HG02938 (cell line): ENCODE measurements at regions not wholly inside any gene's neighbourhood (a gene's known extent, or its start where the extent isn't known, plus 50 kb on each side); places are given as distances from the start of the nearest gene placed in this dataset.
"Not testable (repeated sequence)": the region's sequence is repeated elsewhere in the genome, so short reads cannot be mapped to it uniquely, and the experiment has no call there.

Experiments
- ATAC-seq: cut with Tn5 transposase; IDR thresholded peaks from one replicate; pipeline ENCODE4 v1.9.1; 2021; ENCODE audit warnings: mild to moderate bottlenecking, moderate library complexity; ENCODE audit not compliant: unreplicated experiment

DNA sequence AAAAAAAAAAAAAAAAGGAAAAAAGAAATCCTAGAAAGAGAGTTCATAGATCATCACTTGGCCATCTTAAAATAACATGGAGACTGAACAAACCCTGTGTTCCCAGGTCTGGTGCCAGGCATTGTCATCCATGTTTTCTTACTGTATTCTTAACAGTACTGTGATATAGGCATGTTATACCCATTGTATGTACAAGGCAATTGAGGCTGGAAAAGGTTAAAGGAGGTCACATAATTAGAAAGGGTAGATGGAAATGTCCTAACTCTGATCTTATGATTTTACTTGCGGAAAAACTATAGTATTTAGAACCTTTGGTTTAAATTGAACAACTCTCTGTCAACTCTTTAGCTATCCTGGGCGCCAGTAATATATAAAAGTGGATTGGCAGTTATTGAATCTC lies 478.2 kb upstream of the RGS6 start:
- ATAC-seq: no peak

DNA sequence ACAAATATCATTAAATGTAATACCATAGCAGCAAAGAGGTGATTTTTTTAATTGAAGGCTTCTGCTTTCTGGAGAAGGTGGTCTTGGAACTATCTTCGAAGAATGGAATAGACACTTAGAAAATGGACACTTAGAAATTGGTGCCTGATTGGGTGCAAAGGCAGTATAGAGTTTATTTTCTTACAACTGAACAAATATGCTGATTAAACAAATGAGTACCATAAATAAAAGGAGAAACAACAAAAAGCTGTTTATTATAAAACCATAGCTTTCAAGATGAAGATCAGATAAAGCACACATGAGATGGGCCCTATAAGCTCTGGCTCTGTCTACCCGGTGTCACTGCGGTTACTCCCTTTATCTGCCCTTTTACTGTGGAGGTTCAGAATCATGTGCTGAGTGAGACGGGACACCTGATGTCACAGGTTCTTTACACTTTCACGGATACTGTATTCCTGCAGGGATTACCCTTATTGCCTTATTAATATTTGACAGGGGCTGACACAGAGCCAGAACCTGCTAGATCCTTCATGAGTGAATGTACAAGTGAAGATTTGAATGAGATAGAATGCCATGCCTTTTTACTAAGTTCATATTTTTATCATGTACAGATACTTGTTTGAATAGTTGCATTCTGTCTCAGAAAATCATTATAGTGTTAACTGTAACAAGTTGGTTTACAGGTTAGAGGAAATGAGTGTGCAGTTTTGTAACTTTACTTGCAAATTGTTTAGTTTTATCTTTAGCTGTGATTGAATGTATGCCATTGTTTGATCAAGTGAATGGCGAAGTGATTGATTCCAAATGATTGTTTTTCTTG lies 477.5 kb upstream of the RGS6 start:
- ATAC-seq: no peak

DNA sequence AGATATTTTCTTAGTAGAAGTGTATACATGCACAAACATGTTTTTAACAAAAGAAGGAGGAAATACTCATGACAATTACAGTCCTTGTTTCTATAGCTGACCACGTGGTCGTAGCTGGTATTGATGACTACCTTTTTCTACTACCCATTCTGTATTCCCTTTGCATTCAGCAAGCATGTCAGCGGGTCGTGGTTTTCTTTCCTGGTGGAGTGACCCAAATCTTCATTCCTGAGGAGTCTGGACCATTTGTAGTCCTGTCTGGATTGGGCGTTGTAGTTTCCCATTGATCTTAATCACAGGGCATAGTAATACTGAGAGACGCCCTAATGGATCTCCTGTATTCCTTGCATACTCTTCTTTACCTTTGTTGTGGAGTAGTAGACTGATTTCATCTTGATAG lies 472.1 kb upstream of the RGS6 start:
- ATAC-seq: no peak

DNA sequence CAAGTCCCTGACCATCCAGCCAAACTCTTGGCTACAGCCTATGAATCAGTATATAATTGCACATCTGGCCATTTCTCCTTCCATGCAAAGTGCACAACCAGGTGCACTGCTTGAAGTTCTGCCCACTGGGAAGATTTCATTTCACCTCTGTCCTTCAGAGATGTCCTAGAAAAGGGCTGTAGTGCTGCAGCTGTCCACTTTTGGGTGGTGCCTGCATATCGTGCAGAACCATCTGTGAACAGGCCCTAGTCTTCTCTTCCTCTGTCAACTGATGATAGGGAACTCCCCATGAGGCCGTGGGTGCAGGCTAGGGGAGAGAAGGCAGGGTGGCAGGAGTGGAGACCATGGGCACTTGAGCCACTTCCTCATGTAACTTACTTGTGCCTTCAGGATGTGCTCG lies 470.6 kb upstream of the RGS6 start:
- not testable (repeated sequence) for ATAC-seq

DNA sequence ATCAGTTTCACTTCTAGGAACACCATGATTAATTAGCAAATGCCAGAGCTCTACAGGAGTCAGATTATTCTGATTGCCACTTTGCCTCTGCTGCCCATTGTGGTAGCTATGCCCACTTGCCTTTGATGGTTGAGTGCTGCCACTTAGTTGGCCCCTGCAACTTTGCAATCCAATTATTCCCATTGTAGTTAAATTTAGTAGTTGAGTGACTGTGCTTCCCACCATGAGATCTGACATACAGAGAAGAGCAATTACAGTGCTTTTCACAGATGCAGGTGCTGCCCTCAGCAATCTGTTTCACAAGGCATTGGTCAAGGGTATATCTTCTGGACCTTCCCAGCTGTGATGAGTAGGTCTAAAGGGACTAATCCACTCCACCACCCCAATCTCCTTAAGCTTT lies 468.4 kb upstream of the RGS6 start:
- no peak for ATAC-seq

DNA sequence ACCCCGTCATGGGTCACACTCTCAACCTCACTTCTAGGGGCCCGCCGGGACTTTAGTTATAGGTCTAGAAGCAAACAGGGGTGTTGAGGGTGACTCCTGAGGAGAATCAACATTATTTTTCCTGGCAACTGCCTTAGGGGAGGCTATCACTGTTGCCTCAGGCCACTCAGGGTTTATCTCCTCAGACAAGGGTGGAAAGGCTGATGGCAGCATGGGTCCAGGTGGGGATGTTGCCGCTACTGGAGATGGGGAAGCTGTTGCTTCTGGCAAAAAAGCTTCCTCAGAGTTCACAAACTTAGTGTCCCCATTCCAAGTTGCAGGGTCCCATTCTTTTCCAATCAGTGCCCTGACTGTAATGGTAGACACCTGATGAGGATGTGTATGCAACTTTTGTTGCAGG lies 467.4 kb upstream of the RGS6 start:
- no peak for ATAC-seq

DNA sequence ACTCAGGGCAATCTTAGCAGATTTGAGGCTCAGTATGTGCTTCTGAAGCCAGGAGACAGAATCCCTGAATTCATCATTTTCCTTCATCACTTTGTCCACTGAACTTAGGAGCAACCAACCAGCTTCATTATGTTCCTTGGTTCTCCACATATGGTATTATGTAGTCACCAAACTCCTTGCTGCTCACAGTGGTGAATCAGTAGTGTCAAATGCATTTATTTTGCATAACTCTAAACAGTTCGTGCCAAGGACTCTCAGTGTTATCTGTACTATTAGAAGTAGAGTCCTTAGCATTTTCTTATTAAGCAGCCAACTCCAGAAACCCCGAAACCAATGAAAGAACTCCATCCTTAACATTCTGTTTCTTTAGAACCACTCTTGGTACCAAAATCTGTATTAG lies 466.9 kb upstream of the RGS6 start:
- no peak for ATAC-seq

DNA sequence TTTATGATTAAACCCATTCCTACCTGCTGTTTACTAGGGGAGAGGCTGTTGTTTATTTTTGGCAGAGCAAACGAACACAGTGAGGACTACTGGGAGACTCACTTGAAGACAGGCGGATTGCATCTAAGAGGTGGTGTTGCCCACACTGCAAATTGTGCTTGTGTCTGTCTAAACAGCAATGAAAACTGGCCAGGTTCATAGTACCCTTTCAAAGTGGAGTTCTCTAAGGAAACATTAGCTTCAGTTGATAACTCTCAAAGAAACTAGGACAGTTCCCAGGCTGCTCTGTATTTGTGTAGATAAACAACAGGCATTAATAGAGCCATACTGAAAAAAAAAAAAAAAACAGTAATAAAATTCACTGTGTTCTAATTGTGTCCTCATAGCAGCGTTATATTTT lies 466.0 kb upstream of the RGS6 start:
- ATAC-seq: no peak

DNA sequence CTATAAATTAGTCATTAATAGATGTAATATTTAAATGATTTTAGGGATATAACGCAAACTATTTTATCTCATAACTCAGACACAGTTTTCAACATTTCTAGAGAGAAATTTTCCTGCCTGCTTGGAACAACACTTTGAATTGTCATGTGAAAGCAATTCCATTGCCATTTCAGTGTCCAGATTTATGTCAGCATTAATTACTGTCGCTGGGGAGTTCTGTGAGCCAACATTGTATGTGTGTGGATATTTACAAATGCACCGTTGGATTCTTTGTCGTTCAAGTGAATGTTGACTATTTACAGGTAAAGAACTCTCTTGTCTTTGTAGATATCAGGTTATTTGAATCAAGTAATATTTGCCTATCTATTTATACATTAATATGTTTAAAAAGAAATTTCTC lies 465.3 kb upstream of the RGS6 start:
- no peak for ATAC-seq

DNA sequence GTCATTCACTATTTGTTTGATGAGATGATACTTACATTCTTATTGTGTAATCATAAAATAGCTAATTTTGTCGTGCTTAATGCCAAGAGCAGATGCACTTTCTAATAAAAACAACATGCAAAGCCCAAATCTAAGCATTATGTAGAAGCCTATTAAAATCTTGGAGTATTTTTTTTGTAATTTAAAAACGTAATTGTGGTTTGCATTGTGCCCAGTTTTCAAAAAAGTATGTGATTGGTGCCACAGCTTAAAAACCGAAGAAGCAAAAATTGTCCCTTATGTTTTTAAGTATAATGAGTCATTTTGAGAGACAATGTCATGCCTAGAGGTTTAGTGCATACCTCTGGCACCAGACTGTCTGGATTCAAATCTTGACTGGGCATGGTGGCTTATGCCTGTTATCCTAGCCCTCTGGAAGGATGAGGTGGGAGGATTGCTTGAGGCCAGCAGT lies 464.8 kb upstream of the RGS6 start:
- no peak for ATAC-seq

DNA sequence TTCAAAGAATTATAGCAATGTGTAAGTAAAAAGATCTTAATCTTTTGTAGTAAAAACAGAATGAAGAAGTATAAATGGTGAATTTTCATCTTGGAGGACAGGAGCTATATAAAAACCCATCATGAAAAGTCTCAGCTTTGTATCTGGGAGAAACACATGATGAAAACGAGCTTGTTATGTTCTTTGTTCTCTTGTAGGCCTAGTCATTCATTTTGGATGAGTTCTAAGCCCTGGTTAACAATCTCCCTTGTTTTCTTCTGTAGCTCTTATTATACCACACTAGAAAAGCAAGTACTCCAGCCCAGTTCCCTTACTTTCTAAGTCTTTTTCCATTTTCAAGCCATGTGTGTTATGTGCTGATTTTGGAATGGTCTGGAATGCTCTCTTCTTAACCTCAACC lies 463.5 kb upstream of the RGS6 start:
- ATAC-seq: no peak

DNA sequence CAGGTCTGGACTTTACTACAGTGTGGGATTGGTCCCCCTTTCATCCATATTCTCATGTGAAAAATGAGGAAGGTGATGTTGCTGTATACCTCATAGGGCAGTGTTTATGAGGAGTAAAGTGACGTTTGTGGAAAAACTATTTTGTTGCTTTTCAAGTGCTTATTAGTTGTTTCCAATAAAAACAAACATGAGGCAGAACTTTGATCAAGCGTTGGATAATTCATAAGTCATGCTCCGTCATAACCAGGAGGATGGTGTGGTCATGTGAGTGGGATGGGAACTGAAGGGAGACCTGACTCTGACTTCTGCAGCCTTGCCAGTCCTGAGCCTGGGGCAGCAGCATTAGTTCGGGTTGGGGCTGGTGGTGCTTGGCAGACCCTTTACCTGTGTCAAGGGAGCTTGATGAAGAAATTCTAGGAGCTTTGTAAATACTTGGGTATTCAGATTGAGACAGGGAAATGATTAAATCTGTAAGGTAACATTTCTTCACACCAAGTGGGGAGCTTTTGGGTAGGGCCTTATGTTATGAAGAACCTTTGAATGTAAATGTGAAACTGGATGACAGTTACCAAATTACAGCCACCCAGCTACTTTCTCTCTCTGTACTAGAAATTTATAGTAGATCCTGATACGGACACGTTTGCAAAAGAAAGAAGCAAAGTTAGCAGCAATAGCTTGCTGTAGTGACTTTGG lies 462.4 kb upstream of the RGS6 start:
- ATAC-seq: no peak

DNA sequence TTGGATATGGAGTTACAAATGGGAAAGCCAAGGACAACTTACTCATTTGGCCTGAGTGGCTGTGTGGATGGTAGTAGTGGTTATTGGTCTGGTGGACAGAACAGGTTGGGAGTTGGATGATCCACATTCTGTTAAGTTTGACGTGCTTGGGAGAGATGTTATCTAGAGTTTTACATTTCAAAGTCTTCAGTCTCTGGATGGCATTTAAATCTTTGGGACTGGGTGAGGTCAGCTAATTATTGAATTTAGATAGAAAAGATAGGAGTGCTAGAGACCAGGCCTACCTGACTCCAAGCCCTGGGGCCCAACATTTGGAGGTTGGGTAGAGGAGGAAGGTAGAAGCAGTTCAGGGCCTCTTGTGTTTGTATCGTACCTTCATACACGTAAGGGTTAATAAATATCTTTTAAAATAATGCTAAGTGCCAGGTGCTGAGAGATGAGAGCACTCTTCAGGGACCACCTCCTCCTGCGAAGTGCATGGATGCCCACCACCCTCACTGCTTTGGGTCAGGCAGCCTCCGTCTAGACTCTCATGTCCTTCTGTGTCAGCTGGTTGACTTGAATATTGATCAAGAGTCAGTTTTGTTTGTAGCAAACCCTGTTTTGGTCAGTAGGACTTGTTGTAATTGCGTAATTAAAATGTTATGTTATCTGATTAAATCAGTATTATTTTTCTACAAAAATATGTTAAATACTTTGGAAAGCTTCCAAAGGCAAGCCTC lies 460.4 kb upstream of the RGS6 start:
- no peak for ATAC-seq

DNA sequence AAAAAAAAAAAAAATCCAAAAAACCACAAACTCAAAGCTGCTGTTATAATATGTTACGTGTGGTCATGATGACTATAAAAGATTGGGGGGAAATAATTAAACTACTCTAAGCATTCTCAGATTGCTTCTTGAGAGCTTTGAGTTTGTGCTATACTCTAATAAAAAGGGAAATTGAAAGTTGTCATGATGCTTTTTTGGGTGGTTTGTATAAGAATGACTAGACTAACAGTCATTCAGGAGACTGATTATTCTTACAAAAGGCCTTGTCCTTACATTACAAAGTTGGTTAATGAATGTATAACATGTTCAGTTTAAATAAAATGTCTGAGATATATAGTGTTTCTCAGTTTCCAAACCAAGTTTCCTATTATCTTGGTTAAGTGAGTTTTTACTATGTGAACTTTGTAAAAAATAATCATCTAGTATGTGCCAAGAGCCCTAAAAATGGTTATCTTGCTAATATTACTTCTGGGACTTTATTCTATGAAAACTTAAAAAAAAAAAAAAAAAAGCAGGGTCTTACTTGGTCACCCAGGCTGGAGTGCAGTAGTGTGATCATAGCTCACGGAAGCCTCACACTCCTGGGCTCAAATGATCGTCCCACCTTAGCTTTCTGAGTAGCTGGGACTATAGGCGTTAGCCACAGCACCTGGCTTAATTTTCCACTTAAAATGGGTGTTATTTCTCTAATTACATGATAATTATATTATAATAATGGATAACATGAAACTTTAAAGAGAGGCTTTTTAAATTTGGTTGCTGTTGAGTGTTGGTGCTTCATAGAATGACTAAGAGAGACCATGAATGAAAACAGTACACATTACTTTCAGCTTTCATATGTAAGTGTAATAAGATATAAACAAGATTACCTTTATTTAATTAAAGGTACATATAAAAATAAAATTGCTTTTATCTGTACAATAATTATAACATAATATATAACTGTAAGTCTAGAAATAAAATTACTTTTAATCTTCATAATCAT lies 459.6 kb upstream of the RGS6 start:
- peak; percentile 80 for ATAC-seq

DNA sequence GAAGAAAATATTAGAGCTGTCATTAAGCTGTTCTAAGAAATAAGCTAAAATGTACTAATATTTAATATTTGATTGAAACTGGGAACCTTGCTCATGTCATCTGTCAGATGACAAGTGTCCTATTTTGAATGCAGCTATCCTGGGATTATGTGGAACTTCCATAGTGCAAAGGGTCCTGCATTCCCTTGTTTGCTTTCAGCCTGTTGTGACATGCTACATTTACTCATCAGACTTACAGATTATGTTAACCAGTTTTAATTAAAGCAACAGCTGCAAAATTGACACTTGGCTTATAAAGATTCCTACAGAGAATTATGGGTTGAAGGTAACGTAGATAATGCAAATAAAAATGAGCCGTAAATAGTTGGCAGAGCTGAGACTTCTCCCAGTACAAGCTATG lies 458.4 kb upstream of the RGS6 start:
- ATAC-seq: no peak

DNA sequence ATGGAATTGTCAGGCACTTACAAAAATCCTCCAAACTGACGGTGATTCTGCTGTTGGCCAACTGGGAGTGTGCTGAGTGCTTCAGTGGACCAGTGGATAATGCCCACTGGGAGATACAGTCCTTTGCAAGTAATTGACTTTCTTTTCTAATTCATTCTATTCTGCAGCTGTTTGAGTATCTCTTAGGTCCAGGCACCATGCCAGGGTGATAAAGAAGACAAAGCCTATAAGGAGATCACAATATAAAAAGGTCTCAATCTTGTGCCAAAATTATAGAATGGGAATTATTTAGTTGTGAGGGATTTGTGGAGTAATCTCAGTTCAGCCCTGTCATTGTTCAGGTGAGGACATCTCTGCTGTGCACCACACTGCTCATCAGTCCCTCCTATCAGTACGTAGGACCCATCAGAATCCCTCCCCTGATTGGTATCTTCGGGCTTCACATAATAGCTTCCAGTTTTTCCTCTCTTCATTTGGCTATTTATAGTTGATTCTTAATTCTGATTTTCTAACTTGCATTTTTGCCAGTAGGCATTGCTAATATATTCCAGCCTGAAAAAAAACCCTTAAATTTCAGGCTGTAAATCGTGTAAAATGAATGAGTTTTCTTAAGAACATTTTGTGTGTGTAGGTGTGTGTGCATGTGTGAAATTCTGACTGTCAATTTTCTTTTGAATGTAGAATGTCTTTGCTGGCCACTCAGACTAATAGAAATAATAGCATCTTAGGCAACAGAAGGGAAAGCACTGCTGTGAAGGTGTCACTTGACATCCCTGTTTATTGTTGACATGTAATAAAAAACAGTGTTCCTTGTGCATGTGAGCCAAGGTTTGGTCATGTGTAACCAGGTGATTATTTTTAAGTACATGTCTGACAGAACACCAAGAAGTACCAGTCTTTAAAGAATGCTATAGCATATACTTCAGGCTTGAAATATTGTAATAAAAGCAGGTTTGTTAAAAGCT lies 457.6 kb upstream of the RGS6 start:
- no peak for ATAC-seq

DNA sequence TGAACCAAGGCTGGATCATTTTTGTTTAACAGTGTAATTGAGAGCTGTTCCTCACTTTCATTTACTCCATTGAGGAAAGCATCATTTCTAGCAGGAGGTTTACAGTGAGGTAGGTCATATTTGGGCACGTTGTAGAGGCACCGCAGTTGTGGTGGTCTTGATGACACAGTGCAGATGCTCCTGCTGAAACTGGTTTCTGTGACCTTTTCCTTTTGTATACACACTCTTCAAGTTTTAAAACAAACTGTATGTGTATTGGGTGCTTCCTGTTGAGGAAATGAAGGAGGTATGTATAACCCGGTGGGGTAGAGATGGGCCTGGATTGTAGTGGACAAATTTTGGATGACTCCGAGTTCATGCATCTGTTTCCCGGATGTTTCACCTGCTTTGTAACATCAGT lies 456.3 kb upstream of the RGS6 start:
- ATAC-seq: no peak

DNA sequence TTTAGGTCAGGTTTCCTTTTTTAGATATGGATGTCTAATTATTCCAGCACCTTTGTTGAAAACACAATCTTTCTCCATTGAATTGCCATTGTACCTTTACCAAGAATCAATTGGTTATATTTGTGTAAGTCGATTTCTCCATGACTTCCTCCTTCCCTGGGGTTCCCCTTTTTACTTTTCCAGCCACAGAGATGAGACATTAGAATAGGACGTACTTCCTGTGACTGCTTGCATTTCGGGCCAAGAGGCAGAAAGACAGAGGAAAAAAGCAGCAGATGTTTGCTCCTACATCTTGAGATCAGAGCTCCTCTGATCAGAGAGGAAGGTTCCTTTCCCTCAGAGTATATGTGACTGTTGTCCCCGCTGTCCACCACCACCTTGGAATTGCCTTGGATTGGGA lies 453.7 kb upstream of the RGS6 start:
- no peak for ATAC-seq

DNA sequence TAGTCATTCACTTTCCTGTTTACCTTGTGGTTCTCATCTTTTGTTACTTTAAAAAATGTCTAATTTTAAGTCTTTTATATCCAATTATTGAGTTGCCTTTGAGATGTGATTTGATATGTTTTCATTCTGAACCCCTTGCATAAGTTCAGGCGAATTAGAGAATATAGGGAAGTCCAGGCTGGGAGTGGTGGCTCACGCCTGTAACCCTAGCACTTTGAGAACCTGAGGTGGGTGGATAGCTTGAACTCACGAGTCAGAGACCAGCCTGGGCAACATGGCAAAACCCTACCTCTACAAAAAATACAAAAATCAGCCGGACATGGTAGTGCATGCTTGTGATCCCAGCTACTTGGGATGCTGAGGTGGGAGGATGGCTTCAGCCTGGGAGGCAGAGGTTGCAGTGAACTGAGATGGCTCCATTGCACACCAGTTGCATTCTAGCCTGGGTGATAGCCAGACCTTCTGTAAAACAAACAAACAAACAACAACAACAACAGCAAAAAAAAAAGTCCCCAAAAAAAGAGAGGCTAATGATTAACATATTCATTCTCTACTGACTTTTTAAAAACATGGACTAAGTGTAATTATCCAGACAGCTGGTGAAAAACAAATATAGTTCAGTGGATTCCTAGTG lies 451.1 kb upstream of the RGS6 start:
- no peak for ATAC-seq
